Right renal cortex interstitium (tissue), 3 donors: ENCODE measurements at regions not wholly inside any gene's neighbourhood (a gene's known extent, or its start where the extent isn't known, plus 50 kb on each side); places are given as distances from the start of the nearest gene placed in this dataset.

ENCODE experiments used
- DNase-seq, 3 donors: peaks; one replicate each; pipeline ENCODE4 v3.0.0-alpha.2; 2013; ENCODE audit warnings: low read depth in 3 of 3, low spot score in 2 of 3

- no peak for DNase-seq
Measured at GRCh38 chr3:146928421-146929059, 323.4 kb upstream of the PLSCR5 start.

GRCh38 chr3:146921693-146922092, 316.5 kb upstream of the PLSCR5 start:
- no peak for DNase-seq

DNA sequence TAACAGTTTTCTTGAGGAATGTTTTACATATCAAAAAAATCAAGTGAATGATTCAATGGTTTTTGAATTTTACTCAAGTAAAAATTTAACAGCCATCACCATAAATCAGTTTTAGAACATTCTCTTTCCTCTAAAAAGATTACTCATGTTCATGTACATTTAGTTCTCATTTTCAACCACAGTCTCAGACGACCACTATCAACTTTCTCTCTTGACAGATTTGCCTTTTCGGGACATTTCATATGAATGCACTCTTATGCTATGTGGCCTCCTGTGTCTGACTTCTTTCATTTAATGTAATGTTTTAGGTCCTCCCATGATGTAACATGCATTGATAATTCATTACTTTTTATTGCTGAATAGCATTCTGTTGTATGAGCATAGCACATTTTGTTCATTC, 309.3 kb upstream of the PLSCR5 start:
- DNase-seq: no peak

GRCh38 chr3:146912241-146913015, 307.3 kb upstream of the PLSCR5 start:
- DNase-seq: no peak

DNA sequence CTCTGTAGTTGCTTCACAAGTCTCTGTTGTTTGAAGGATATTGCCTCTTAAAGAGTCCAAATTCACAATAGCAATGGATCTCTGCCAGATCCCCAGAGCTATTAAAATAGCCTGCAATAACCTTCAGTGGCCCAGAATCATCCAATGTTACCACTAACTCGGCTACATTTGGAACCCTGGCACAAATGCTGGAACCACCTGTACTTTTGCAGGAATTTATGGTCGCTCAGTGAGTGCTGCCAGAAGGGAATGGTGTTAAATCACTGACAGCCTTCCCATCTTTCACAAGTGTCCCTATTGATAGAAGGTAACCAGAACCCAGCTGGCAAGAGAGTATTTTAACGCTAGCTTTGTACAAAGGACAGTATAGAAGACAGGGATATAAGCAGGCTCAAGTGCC, 298.8 kb upstream of the PLSCR5 start:
- DNase-seq: no peak

DNA sequence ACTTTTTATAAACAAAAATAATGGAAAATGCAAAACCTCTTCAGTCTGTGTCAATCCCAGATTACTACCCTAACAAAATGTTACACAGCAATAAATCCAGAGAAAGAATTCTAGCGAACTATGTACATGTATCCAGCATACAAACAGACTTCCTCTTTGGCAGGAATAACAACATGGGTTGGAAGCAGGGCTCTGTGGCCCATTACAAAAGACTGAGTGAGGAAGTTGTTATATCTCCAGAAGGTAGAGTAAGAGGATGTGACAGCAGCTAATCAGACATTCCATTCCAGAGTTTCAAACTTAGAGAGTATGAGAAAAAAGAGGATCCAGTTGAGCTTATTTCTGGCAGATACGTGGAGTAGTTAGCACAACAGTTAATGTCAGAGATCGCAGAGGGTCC, 294.0 kb upstream of the PLSCR5 start:
- DNase-seq: no peak

DNA sequence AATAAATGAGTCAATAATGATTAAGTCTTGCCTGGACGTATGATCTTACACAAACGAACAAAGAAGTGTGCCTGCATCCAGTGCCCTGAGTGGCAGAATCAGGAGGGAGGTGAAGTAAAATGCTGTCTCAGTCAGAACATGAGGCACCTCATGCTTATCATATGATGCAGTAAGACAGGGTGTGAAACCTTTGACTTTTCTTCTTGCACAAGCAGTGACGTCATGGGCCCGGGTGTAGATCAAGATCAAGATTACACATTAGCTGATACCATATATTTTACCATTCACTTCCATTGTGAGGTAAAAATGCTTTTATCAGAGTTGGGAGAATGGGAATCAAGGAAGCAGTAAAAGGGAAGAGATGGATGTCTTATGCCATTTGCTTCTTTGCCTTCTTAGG, 291.6 kb upstream of the PLSCR5 start:
- no peak for DNase-seq

GRCh38 chr3:146895026-146895749, 290.0 kb upstream of the PLSCR5 start:
- DNase-seq: no peak

GRCh38 chr3:146894406-146894805, 289.3 kb upstream of the PLSCR5 start:
- DNase-seq: no peak

GRCh38 chr3:146892041-146892440, 286.9 kb upstream of the PLSCR5 start:
- no peak for DNase-seq

DNA sequence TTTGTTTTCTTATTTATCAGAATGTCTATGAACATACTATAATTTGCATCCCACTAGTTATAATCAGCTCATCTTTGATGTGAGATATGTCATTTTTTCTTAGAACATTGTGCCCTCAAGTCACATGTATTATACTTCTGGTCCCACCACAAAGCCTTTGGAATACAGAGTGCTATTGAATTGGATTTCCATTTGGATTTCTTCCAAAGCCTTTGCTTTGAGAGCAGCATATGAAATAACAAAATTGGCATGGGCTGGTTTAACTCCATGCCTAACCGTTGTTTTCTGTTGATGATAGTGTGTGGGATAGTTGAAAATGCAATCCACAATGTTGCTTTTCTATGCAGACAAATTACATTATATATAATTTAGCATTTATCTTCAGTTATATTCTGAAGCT, 284.5 kb upstream of the PLSCR5 start:
- no peak for DNase-seq

GRCh38 chr3:146888176-146888575, 283.0 kb upstream of the PLSCR5 start:
- DNase-seq: no peak

DNA sequence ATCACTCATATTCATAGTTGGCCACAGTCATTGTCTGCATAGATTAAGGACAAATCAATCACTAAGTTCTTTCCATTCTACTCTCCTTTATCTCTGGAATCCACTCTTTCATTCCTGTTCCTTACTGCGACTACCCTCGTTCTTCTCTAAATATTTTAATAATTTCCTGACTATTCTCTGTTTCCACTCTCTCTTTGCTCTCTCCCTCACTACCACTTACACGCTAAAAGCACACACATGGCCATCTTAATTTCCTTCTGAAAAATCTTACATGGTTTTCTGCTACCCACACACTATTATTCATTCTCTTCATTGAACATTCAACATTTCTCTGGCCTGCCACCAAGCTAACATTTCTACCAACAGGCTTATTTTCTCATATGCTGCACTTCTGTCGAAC, 279.6 kb upstream of the PLSCR5 start:
- no peak for DNase-seq

DNA sequence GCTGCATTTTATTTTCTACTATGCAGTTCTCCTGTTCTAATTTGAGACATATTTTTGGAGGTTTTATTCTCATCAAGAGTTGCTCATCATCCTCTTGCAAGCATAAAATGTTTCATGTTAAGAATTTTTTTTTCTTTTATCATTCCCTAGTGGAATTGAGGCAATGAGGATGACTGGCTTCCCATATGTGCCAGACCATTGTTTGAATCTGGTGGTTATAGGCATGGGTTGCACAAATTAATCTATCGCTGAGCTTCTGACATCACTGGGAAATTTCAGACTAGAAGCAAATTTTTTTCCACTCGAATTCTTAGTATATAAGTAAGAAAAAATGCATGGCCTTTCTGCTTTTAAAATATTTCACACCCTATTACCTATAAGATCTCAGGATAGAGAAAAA, 279.1 kb upstream of the PLSCR5 start:
- no peak for DNase-seq

DNA sequence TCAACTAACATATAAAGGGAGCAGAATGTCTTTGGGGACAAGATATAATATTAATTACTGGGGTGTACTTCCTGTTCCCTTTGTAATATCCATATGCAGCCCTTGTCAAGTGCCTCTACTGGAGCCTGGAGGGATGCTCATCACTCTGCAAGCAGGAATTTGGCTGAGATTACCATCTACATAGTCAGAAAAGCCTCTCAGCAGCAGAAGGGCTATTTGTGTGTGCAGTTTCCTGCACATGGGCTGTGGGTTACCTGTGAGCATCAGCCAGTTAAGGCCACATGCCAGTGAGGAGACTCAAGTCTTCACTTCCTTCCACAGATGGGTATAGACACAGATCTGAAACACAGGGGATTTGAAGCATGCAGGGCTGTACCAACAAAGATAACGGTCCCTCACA, 278.1 kb upstream of the PLSCR5 start:
- DNase-seq: no peak

DNA sequence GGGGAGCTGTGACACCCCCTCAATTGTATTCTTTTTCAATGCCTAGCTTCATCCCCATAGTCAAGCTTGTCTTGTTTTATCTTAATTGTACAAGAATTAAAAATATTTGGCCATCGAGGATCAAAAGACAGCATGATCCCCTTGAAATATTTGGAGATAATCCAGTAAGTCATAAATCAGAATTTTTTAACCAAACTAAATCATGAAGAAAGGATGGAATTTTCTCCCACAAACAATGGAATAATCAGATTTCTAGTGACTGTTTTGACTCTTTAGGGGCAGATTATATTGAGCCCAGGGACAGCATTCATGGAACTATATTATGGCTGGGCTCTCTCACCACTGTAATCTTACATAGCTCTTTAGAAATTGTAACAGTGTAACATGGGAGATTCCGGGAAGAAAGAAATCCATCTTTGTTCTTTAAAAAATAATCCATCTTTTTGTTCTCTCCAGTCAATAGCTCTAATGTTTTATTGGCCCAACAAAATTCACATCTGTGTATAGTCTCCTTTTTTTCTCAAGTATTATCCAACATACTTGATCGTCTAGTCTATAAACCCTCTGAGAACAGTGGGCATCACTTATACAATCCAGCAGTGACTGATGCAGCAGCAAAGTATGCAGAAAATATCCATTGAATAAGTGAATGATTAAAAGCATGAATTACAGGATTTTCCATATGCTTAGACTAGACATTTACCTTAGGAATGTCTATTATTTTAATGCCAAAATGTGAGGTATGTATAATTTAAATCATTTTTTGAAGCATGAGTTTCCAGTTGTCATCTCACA, 277.0 kb upstream of the PLSCR5 start:
- no peak for DNase-seq

GRCh38 chr3:146881356-146881755, 276.2 kb upstream of the PLSCR5 start:
- DNase-seq: no peak

GRCh38 chr3:146873748-146874147, 268.6 kb upstream of the PLSCR5 start:
- DNase-seq: no peak

DNA sequence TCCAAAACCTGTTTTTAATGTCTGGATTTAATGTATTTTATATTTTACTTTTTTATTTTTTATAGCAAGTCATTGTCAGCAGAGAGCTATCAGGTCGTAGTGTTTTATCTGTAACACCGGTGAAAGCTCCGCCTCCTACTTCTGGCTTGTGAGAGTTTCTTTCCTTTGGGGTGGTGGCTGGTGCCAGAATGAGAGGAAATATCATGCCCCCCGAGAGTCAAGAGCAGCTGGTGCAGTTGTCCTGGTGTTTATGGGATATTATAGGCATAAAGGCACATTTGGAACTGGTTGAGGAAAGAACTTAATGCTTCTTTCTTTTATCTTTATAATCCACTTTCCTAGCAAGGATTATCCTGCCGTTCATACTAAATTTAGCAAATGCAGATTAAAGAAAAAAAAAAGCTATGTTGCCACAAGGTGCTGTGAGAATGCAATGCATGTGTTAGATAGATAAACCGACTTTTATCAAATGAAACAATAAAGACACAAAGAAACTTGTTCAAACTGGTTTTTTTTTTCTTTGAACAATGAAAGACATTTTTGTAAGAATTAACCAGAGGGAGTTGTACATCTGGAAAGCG, 260.1 kb upstream of the PLSCR5 start:
- DNase-seq: no peak

DNA sequence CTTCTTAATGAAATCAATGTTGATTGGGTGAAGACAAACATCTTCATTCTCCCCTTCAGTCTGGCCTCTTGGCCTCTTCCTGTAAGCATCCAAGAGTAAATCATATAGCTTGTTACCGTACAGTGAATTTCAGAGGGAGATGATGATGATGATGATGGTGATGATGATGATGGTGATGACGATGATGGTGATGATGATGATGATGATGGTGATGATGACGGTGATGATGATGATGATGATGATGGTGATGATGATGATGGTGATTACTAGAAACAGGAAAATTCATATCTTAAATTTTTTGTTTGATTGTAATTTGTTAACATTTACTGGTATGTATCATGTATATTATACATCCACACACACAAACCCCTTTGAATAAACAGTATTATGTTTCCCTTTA, 256.1 kb upstream of the PLSCR5 start:
- no peak for DNase-seq

GRCh38 chr3:146854523-146854922, 249.4 kb upstream of the PLSCR5 start:
- no peak for DNase-seq
